ENCODE measurements at regions not wholly inside any gene's neighbourhood (a gene's known extent, or its start where the extent isn't known, plus 50 kb on each side); places are given as distances from the start of the nearest gene placed in this dataset.

DNA sequence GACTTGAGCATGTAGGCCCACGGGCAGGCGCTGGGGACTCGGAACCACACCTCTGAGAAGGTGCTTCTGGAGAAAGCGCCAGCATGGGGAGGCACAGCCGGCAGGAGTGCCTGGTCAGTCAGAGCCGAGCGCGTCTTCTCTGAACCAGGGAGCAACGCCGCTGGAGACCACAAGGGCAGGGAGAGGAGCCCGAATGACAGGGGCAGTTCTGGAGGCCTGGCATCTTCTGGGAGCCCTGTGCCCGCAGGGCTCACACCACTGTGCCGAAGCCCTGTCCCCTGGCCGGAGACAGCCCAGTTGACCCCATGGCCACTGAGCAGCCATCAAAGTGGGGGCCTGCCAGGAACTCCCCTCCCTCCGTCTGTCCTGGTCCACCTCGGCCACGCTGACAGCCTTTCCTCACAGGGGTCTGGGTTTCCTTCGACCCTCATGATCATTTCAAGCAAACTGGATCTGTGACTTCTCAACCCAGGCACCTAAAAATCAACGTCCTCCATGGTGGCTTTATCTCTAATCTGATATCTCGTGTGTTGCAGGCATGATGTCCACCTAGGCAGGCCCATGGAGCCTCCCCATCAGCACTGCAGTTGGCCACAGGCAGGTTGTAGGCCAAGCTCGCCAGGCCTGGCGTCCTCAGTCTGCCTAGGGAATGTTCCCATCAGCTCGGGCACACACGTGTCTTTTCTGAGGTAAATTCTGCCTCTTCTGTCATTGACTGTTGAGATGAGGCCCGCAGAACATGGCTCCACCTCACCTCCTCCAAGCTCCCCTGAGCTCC is 299.3 kb upstream of the RTL1 start:
- no TSS peak for BruUV-seq (replicated peaks)
- H3K27me3 ChIP-seq (ENCODE audit: control insufficient read depth, insufficient read depth, low read length), result no peaks in the 10 kb centered on the region
- TF ChIP-seq, protein P1, sequence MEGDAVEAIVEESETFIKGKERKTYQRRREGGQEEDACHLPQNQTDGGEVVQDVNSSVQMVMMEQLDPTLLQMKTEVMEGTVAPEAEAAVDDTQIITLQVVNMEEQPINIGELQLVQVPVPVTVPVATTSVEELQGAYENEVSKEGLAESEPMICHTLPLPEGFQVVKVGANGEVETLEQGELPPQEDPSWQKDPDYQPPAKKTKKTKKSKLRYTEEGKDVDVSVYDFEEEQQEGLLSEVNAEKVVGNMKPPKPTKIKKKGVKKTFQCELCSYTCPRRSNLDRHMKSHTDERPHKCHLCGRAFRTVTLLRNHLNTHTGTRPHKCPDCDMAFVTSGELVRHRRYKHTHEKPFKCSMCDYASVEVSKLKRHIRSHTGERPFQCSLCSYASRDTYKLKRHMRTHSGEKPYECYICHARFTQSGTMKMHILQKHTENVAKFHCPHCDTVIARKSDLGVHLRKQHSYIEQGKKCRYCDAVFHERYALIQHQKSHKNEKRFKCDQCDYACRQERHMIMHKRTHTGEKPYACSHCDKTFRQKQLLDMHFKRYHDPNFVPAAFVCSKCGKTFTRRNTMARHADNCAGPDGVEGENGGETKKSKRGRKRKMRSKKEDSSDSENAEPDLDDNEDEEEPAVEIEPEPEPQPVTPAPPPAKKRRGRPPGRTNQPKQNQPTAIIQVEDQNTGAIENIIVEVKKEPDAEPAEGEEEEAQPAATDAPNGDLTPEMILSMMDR (IDR thresholded peaks at IDR 0.05), result no peak
- TF ChIP-seq, protein P2, sequence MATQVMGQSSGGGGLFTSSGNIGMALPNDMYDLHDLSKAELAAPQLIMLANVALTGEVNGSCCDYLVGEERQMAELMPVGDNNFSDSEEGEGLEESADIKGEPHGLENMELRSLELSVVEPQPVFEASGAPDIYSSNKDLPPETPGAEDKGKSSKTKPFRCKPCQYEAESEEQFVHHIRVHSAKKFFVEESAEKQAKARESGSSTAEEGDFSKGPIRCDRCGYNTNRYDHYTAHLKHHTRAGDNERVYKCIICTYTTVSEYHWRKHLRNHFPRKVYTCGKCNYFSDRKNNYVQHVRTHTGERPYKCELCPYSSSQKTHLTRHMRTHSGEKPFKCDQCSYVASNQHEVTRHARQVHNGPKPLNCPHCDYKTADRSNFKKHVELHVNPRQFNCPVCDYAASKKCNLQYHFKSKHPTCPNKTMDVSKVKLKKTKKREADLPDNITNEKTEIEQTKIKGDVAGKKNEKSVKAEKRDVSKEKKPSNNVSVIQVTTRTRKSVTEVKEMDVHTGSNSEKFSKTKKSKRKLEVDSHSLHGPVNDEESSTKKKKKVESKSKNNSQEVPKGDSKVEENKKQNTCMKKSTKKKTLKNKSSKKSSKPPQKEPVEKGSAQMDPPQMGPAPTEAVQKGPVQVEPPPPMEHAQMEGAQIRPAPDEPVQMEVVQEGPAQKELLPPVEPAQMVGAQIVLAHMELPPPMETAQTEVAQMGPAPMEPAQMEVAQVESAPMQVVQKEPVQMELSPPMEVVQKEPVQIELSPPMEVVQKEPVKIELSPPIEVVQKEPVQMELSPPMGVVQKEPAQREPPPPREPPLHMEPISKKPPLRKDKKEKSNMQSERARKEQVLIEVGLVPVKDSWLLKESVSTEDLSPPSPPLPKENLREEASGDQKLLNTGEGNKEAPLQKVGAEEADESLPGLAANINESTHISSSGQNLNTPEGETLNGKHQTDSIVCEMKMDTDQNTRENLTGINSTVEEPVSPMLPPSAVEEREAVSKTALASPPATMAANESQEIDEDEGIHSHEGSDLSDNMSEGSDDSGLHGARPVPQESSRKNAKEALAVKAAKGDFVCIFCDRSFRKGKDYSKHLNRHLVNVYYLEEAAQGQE (IDR thresholded peaks at IDR 0.05; ENCODE audit: insufficient read depth in 1 of 2, low read depth in 2 of 2, low read length in 1 of 2), result no peak
- TF ChIP-seq SIN3A (IDR thresholded peaks at IDR 0.05; ENCODE audit: borderline replicate concordance, insufficient read depth, low read depth, low read length), result no peak
- TF ChIP-seq POLR2AphosphoS5 (IDR thresholded peaks at IDR 0.05; ENCODE audit: low read depth, low read length), result no peak
- no peak for TF ChIP-seq TCF7L2 (IDR thresholded peaks at IDR 0.05; ENCODE audit: low read depth, low read length)
- DNase-seq (ENCODE audit: low read depth, low spot score), result no peak
- ChIA-PET POLR2A (no interaction called here), CTCF (no interaction called here)
- H3K27ac ChIP-seq (ENCODE audit: low read length), result no peak overlapping the region
- in situ Hi-C loops (cut with HindIII; ENCODE audit: low pct_unique_long_range_greater_than_20kb, low sequenced_read_pairs) (no loop called here), intact Hi-C loops (cut with micrococcal nuclease; ENCODE audit: unreplicated experiment) (no loop called here)
- no peaks in the 10 kb centered on the region for H3K4me1 ChIP-seq (ENCODE audit: control insufficient read depth, insufficient read depth, low read length)
- H3K4me3 ChIP-seq (ENCODE audit: low read depth in 2 of 2, low read length in 2 of 2), result no peak overlapping the region
- ATAC-seq, result no peak
- H3K36me3 ChIP-seq (ENCODE audit: control insufficient read depth, insufficient read depth, low read length), result no peaks in the 10 kb centered on the region
- H3K9me3 ChIP-seq (ENCODE audit: control insufficient read depth, insufficient read depth, low read depth, low read length), result no peaks in the 10 kb centered on the region; the same call in 1 of the 2 replicates

DNA sequence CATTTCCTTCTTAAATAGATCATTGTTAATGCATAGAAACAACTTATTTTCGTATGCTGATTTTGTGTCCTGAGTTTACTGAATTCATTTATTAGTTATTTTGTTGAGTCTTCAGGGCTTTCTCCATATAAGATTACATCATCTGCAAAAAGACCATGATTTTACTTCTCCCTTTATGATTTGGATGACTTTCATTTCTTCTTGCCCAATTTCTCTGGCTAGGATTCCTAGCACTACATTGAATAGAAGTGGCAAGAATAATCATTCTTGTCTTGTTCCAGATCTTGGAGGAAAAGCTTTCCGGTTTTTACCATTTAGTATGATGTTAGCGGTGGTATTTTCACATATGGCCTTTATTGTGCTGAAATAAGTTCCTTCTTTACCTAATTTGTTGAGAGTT is 303.0 kb upstream of the RTL1 start:
- BruUV-seq (replicated peaks), result no TSS peak
- H3K36me3 ChIP-seq (ENCODE audit: control insufficient read depth, insufficient read depth, low read length), result no peaks in the 10 kb centered on the region
- H3K27ac ChIP-seq (ENCODE audit: low read length), result no peak overlapping the region
- intact Hi-C loops (cut with micrococcal nuclease; ENCODE audit: unreplicated experiment) (no loop called here), in situ Hi-C loops (cut with HindIII; ENCODE audit: low pct_unique_long_range_greater_than_20kb, low sequenced_read_pairs) (no loop called here)
- no peaks in the 10 kb centered on the region for H3K4me1 ChIP-seq (ENCODE audit: control insufficient read depth, insufficient read depth, low read length)
- ChIA-PET CTCF (no interaction called here), POLR2A (interaction anchor here (0.5 kb wide), 1 partner anchor 478 kb away, joined by 3 read pairs; no protein-coding TSS in a partner anchor)
- H3K9me3 ChIP-seq (ENCODE audit: control insufficient read depth, insufficient read depth, low read depth, low read length), result peaks cover 10% of the 10 kb centered on the region; the same call in 1 of the 2 replicates
- DNase-seq (ENCODE audit: low read depth, low spot score) (no peak), ATAC-seq (no peak)
- no peaks in the 10 kb centered on the region for H3K27me3 ChIP-seq (ENCODE audit: control insufficient read depth, insufficient read depth, low read length)
- TF ChIP-seq, protein P2 (IDR thresholded peaks at IDR 0.05; ENCODE audit: insufficient read depth in 1 of 2, low read depth in 2 of 2, low read length in 1 of 2), result no peak
- TF ChIP-seq SIN3A (IDR thresholded peaks at IDR 0.05; ENCODE audit: borderline replicate concordance, insufficient read depth, low read depth, low read length), result no peak
- no peak for TF ChIP-seq TCF7L2 (IDR thresholded peaks at IDR 0.05; ENCODE audit: low read depth, low read length)
- TF ChIP-seq, protein P1 (IDR thresholded peaks at IDR 0.05), result no peak
- no peak for TF ChIP-seq POLR2AphosphoS5 (IDR thresholded peaks at IDR 0.05; ENCODE audit: low read depth, low read length)
- H3K4me3 ChIP-seq (ENCODE audit: low read depth in 2 of 2, low read length in 2 of 2), result no peak overlapping the region

Measured in Panc1 (cell line).